ENCODE measurements at regions not wholly inside any gene's neighbourhood (a gene's known extent, or its start where the extent isn't known, plus 50 kb on each side); places are given as distances from the start of the nearest gene placed in this dataset.

GRCh38 chr3:106737265-106737664 is 640.0 kb upstream of the CCDC54 start:
- H3K27me3 ChIP-seq, result no peaks in the 10 kb centered on the region
- H3K27ac ChIP-seq, result no peak overlapping the region
- no peak overlapping the region for H3K9ac ChIP-seq
- no peaks in the 10 kb centered on the region for H3K36me3 ChIP-seq
- H3K4me3 ChIP-seq, result no peak overlapping the region
- H3K9me3 ChIP-seq, result no peaks in the 10 kb centered on the region
- H3K4me1 ChIP-seq, result peaks cover 6% of the 10 kb centered on the region
- H3K4me2 ChIP-seq, result no peak overlapping the region
- TF ChIP-seq Cebpa-rat (IDR thresholded peaks at IDR 0.05), result no peak
- no peaks in the 10 kb centered on the region for H4K20me1 ChIP-seq

- H3K4me1 ChIP-seq, result peaks cover 6% of the 10 kb centered on the region
- no peak overlapping the region for H3K4me3 ChIP-seq
- no peak overlapping the region for H3K27ac ChIP-seq
- TF ChIP-seq Cebpa-rat (IDR thresholded peaks at IDR 0.05), result no peak
- H3K36me3 ChIP-seq, result no peaks in the 10 kb centered on the region
- no peak overlapping the region for H3K4me2 ChIP-seq
- no peaks in the 10 kb centered on the region for H3K27me3 ChIP-seq
- no peak overlapping the region for H3K9ac ChIP-seq
- H3K9me3 ChIP-seq, result no peaks in the 10 kb centered on the region
- no peaks in the 10 kb centered on the region for H4K20me1 ChIP-seq
Observed at GRCh38 chr3:106740116-106740515, 637.1 kb upstream of the CCDC54 start.

GRCh38 chr3:106745344-106746168 is 631.7 kb upstream of the CCDC54 start:
- Histone ChIP-seq H3K4me1 (no peaks in the 10 kb centered on the region), H3K4me3 (no peak overlapping the region), H3K27me3 (no peaks in the 10 kb centered on the region), H3K9ac (no peak overlapping the region), H3K27ac (no peak overlapping the region), H3K4me2 (no peak overlapping the region), H3K9me3 (no peaks in the 10 kb centered on the region), H3K36me3 (no peaks in the 10 kb centered on the region), H4K20me1 (no peaks in the 10 kb centered on the region)
- no peak for TF ChIP-seq Cebpa-rat (IDR thresholded peaks at IDR 0.05)

DNA sequence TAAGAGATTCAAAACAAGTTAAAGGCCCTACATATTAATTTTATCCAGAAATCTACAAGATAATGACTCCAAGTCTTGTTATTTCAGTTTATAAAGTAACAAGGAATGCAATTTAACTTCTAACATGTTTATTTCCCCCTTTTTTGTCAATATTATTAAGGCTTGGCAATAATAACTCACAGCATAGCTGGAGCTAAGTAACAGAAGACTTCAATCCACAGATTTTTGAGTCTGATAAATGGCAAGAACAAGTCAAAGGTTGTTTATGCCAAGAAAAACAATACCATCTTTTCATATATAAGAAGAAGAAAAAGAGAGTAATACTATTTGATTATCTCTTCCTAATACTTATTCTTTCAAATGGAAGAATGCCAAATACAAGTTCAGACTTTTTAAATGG is 631.0 kb upstream of the CCDC54 start:
- no peak for TF ChIP-seq Cebpa-rat (IDR thresholded peaks at IDR 0.05)
- no peak overlapping the region for H3K27ac ChIP-seq
- H3K4me3 ChIP-seq, result no peak overlapping the region
- H3K36me3 ChIP-seq, result no peaks in the 10 kb centered on the region
- no peaks in the 10 kb centered on the region for H3K27me3 ChIP-seq
- no peaks in the 10 kb centered on the region for H3K9me3 ChIP-seq
- no peak overlapping the region for H3K9ac ChIP-seq
- no peaks in the 10 kb centered on the region for H4K20me1 ChIP-seq
- no peak overlapping the region for H3K4me2 ChIP-seq
- no peaks in the 10 kb centered on the region for H3K4me1 ChIP-seq

- H3K4me2 ChIP-seq, result no peak overlapping the region
- no peak for TF ChIP-seq Cebpa-rat (IDR thresholded peaks at IDR 0.05)
Observed at GRCh38 chr3:106748472-106749262, 628.6 kb upstream of the CCDC54 start.

GRCh38 chr3:106750092-106750491 is 627.1 kb upstream of the CCDC54 start:
- H3K9ac ChIP-seq, result no peak overlapping the region
- H3K27me3 ChIP-seq, result no peaks in the 10 kb centered on the region
- no peak overlapping the region for H3K27ac ChIP-seq
- TF ChIP-seq Cebpa-rat (IDR thresholded peaks at IDR 0.05), result no peak
- H3K4me2 ChIP-seq, result no peak overlapping the region
- no peak overlapping the region for H3K4me3 ChIP-seq
- H4K20me1 ChIP-seq, result no peaks in the 10 kb centered on the region
- no peaks in the 10 kb centered on the region for H3K36me3 ChIP-seq
- H3K4me1 ChIP-seq, result no peaks in the 10 kb centered on the region
- no peaks in the 10 kb centered on the region; the same call in 1 of the 2 replicates for H3K9me3 ChIP-seq

More at GRCh38 chr3:106748472-106749262, 628.6 kb upstream of the CCDC54 start:
- H3K4me1 ChIP-seq, result no peaks in the 10 kb centered on the region
- no peaks in the 10 kb centered on the region for H4K20me1 ChIP-seq
- H3K9me3 ChIP-seq, result no peaks in the 10 kb centered on the region
- H3K27ac ChIP-seq, result no peak overlapping the region
- no peaks in the 10 kb centered on the region for H3K27me3 ChIP-seq
- no peak overlapping the region for H3K9ac ChIP-seq
- H3K4me3 ChIP-seq, result no peak overlapping the region
- no peaks in the 10 kb centered on the region for H3K36me3 ChIP-seq

- Histone ChIP-seq H3K9ac (no peak overlapping the region), H3K36me3 (no peaks in the 10 kb centered on the region), H3K4me1 (no peaks in the 10 kb centered on the region), H3K4me2 (no peak overlapping the region), H3K27ac (no peak overlapping the region), H3K9me3 (peaks cover 7% of the 10 kb centered on the region; the same call in 1 of the 2 replicates), H3K27me3 (no peaks in the 10 kb centered on the region), H3K4me3 (no peak overlapping the region), H4K20me1 (no peaks in the 10 kb centered on the region)
- no peak for TF ChIP-seq Cebpa-rat (IDR thresholded peaks at IDR 0.05)
Observed at GRCh38 chr3:106755336-106755735, 621.9 kb upstream of the CCDC54 start.

- Histone ChIP-seq H3K4me1 (no peaks in the 10 kb centered on the region), H3K36me3 (no peaks in the 10 kb centered on the region), H3K9me3 (peaks cover 7% of the 10 kb centered on the region; the same call in 1 of the 2 replicates), H3K27me3 (no peaks in the 10 kb centered on the region), H3K9ac (no peak overlapping the region), H3K4me3 (no peak overlapping the region), H4K20me1 (no peaks in the 10 kb centered on the region), H3K27ac (no peak overlapping the region), H3K4me2 (no peak overlapping the region)
- TF ChIP-seq Cebpa-rat (IDR thresholded peaks at IDR 0.05), result no peak
Observed at GRCh38 chr3:106756901-106757300, 620.3 kb upstream of the CCDC54 start.

DNA sequence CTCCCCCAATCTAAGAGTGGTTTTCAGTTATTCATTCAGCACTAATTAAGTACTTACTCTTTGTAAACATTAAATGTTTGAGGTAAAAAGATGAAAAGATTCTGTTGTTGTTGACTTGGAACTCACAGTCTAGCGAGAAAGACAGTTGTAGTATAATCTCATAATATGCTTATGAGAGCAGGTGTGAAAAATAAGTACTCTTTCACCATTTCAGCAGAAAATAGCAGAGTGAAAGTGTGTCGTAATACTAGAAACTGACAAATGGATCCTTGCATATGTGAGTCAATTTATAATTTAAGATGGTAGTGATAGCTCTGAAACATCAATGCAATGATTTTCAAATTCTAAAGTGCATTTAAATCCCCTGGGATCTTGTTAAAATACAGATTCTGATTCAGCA is 618.8 kb upstream of the CCDC54 start:
- Histone ChIP-seq H3K9ac (no peak overlapping the region), H3K27ac (no peak overlapping the region), H3K4me3 (no peak overlapping the region), H3K36me3 (no peaks in the 10 kb centered on the region), H3K4me2 (no peak overlapping the region), H3K4me1 (no peaks in the 10 kb centered on the region), H3K9me3 (peaks cover 7% of the 10 kb centered on the region; the same call in 1 of the 2 replicates), H4K20me1 (no peaks in the 10 kb centered on the region), H3K27me3 (no peaks in the 10 kb centered on the region)
- no peak for TF ChIP-seq Cebpa-rat (IDR thresholded peaks at IDR 0.05)

DNA sequence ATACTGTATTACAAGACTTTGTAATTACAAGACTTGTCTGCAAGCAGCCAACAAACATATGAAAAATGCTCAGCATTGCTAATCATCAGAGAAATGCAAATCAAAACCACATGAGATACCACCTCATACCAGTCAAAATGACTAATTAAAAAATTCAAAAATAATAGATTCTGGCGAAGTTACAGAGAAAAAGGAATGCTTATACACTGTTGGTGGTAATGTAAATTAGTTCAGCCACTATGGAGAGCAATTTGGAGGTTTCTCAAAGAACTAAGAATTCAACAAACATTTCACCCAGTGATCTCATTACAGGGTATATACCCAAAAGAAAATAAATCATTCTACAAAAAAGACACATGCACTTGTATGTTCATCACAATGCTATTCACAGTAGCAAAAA is 617.5 kb upstream of the CCDC54 start:
- no peak overlapping the region for H3K9ac ChIP-seq
- H3K27me3 ChIP-seq, result no peaks in the 10 kb centered on the region
- no peak overlapping the region for H3K4me3 ChIP-seq
- H3K9me3 ChIP-seq, result peaks cover 7% of the 10 kb centered on the region; the same call in 1 of the 2 replicates
- H3K4me1 ChIP-seq, result no peaks in the 10 kb centered on the region
- H3K36me3 ChIP-seq, result no peaks in the 10 kb centered on the region
- H3K4me2 ChIP-seq, result no peak overlapping the region
- TF ChIP-seq Cebpa-rat (IDR thresholded peaks at IDR 0.05), result no peak
- H4K20me1 ChIP-seq, result no peaks in the 10 kb centered on the region
- no peak overlapping the region for H3K27ac ChIP-seq

Measured in BLaER1 (cell line).